WERI-Rb-1 (cell line): ENCODE measurements at regions not wholly inside any gene's neighbourhood (a gene's known extent, or its start where the extent isn't known, plus 50 kb on each side); places are given as distances from the start of the nearest gene placed in this dataset.
"Not testable (repeated sequence)": the region's sequence is repeated elsewhere in the genome, so short reads cannot be mapped to it uniquely, and the experiment has no call there.

ENCODE experiments used
- DNase-seq: peaks from one replicate; pipeline ENCODE4 v3.0.0-alpha.2; 2020
- H3K27ac ChIP-seq: fragments of 250-450 bp; sonication (Bioruptor Pico); 2 replicates; pipeline ENCODE4 v1.5.1; 2020; ENCODE audit warnings: mild to moderate bottlenecking, moderate library complexity
- H3K27me3 ChIP-seq: fragments of 250-450 bp; sonication (Bioruptor Pico); 2 replicates; pipeline ENCODE4 v1.5.1; 2021; ENCODE audit warnings: mild to moderate bottlenecking, low read depth, moderate library complexity; ENCODE audit not compliant: insufficient read depth, severe bottlenecking
- H3K36me3 ChIP-seq: fragments of 250-450 bp; sonication (Bioruptor Pico); 2 replicates; pipeline ENCODE4 v1.5.1; 2020; ENCODE audit warnings: mild to moderate bottlenecking, moderate library complexity
- H3K4me3 ChIP-seq: 2 replicates; pipeline ENCODE4 v1.5.1; 2011; ENCODE audit warnings: low read depth, mild to moderate bottlenecking, control low read depth, low read length
- H3K9me3 ChIP-seq: fragments of 250-450 bp; sonication (Bioruptor Pico); 2 replicates; pipeline ENCODE4 v1.5.1; 2021; ENCODE audit warnings: mild to moderate bottlenecking, moderate library complexity; ENCODE audit not compliant: severe bottlenecking
- CTCF ChIP-seq: IDR thresholded peaks from 2 replicates; pipeline ENCODE4 v1.5.1; 2011; ENCODE audit warnings: low read depth, mild to moderate bottlenecking, control low read depth, inconsistent platforms, low read length

- H3K9me3 ChIP-seq: no peaks in the 10 kb centered on the region
- H3K27me3 ChIP-seq: no peaks in the 10 kb centered on the region
- no peak overlapping the region for H3K4me3 ChIP-seq
- no peaks in the 10 kb centered on the region for H3K36me3 ChIP-seq
- DNase-seq: no peak
- no peak overlapping the region for H3K27ac ChIP-seq
- TF ChIP-seq CTCF: no peak
These were observed 200.2 kb upstream of the SLC38A2 start for GRCh38 chr12:46572644-46573346.

- no peak overlapping the region for H3K27ac ChIP-seq
- no peaks in the 10 kb centered on the region for H3K36me3 ChIP-seq
- H3K4me3 ChIP-seq: no peak overlapping the region
- DNase-seq: no peak
- no peak for TF ChIP-seq CTCF
- no peaks in the 10 kb centered on the region for H3K27me3 ChIP-seq
- peaks cover 6% of the 10 kb centered on the region for H3K9me3 ChIP-seq
These were observed 199.0 kb upstream of the SLC38A2 start for GRCh38 chr12:46571608-46572007.

- Histone ChIP-seq H3K27me3 (no peaks in the 10 kb centered on the region), H3K27ac (no peak overlapping the region), H3K9me3 (peaks cover 6% of the 10 kb centered on the region), H3K36me3 (no peaks in the 10 kb centered on the region), H3K4me3 (no peak overlapping the region)
- no peak for TF ChIP-seq CTCF
- DNase-seq: no peak
These were observed 197.4 kb upstream of the SLC38A2 start for GRCh38 chr12:46569826-46570439.

- H3K4me3 ChIP-seq: no peak overlapping the region
- no peak overlapping the region for H3K27ac ChIP-seq
- TF ChIP-seq CTCF: no peak
- DNase-seq: no peak
- H3K36me3 ChIP-seq: no peaks in the 10 kb centered on the region
- no peaks in the 10 kb centered on the region for H3K27me3 ChIP-seq
- H3K9me3 ChIP-seq: peaks cover 6% of the 10 kb centered on the region
These were observed 195.1 kb upstream of the SLC38A2 start for GRCh38 chr12:46567667-46568066.

GRCh38 chr12:46562625-46563225 lies 190.2 kb upstream of the SLC38A2 start:
- no peaks in the 10 kb centered on the region for H3K27me3 ChIP-seq
- no peak for TF ChIP-seq CTCF
- no peak overlapping the region for H3K4me3 ChIP-seq
- DNase-seq: no peak
- no peak overlapping the region for H3K27ac ChIP-seq
- H3K9me3 ChIP-seq: peaks cover 6% of the 10 kb centered on the region
- H3K36me3 ChIP-seq: no peaks in the 10 kb centered on the region

GRCh38 chr12:46561769-46562624 lies 189.4 kb upstream of the SLC38A2 start:
- DNase-seq, H3K27ac ChIP-seq, H3K27me3 ChIP-seq, H3K4me3 ChIP-seq, H3K9me3 ChIP-seq, H3K36me3 ChIP-seq: not testable (repeated sequence)
